ENCODE measurements at regions not wholly inside any gene's neighbourhood (a gene's known extent, or its start where the extent isn't known, plus 50 kb on each side); places are given as distances from the start of the nearest gene placed in this dataset.

DNA sequence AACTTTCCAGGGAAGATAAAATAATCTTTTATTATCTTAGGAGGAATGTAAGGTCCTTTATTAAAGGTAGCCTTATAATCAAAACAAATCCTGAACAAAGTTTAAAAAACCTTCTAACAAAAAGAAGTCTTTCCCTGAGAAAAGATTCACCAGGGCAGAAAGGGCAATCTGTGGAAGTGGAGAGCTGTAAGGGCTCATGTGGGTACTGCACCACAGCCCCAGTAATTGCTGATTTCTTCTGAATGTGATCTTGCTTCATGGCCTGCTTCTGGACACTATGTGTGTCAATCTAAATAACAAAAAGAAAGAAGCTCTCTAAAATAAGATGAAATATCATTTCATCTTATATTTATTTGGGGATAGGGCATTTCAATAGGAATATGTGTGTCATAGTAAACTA lies 1501.6 kb downstream of the OTOL1 start:
- DNase-seq (ENCODE audit: extremely low read depth, insufficient read length) = no peak
- H3K27me3 ChIP-seq (replicated peaks; ENCODE audit: control insufficient read depth, insufficient read depth, low read length) = no peaks in the 10 kb centered on the region
- no peak for TF ChIP-seq CTCF (IDR thresholded peaks at IDR 0.05; ENCODE audit: insufficient read depth, low read length, poor library complexity, severe bottlenecking)
- no peak overlapping the region for H3K4me3 ChIP-seq (replicated peaks; ENCODE audit: low read depth, low read length)
- no peaks in the 10 kb centered on the region for H3K36me3 ChIP-seq (ENCODE audit: control insufficient read depth, insufficient read depth, low read length)

- no peak for TF ChIP-seq CTCF (IDR thresholded peaks at IDR 0.05; ENCODE audit: insufficient read depth, low read length, poor library complexity, severe bottlenecking)
- no peaks in the 10 kb centered on the region for H3K36me3 ChIP-seq (ENCODE audit: control insufficient read depth, insufficient read depth, low read length)
- H3K4me3 ChIP-seq (replicated peaks; ENCODE audit: low read depth, low read length) = no peak overlapping the region
These were observed 1515.0 kb downstream of the OTOL1 start for GRCh38 chr3:163011596-163011995.

GRCh38 chr3:163016251-163016650 lies 1519.6 kb downstream of the OTOL1 start:
- H3K36me3 ChIP-seq (ENCODE audit: control insufficient read depth, insufficient read depth, low read length) = no peaks in the 10 kb centered on the region
- H3K4me3 ChIP-seq (replicated peaks; ENCODE audit: low read depth, low read length) = no peak overlapping the region
- no peak for DNase-seq (ENCODE audit: extremely low read depth, insufficient read length)
- H3K27me3 ChIP-seq (replicated peaks; ENCODE audit: control insufficient read depth, insufficient read depth, low read length) = no peaks in the 10 kb centered on the region
- TF ChIP-seq CTCF (IDR thresholded peaks at IDR 0.05; ENCODE audit: insufficient read depth, low read length, poor library complexity, severe bottlenecking) = no peak

More at GRCh38 chr3:163011596-163011995, 1515.0 kb downstream of the OTOL1 start:
- H3K27me3 ChIP-seq (replicated peaks; ENCODE audit: control insufficient read depth, insufficient read depth, low read length) = no peaks in the 10 kb centered on the region
- DNase-seq (ENCODE audit: extremely low read depth, insufficient read length) = no peak

DNA sequence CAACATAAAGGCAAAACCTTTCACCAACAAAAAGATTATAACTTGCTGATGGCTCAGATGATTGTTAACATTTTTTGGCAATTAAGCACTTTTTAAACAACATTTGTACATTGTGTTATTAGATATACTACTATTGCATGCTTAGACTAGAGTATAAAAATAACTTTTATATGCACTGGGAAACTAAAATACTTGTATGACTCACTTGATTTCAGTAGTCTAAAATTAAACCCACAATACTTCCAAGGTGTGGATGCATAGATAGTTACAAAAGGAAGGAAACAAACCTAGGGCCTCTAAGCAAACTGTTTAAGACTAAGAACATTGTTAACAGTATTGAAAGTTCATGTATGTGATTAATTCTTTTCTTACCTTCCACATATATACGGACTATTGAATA lies 1521.5 kb downstream of the OTOL1 start:
- TF ChIP-seq CTCF (IDR thresholded peaks at IDR 0.05; ENCODE audit: insufficient read depth, low read length, poor library complexity, severe bottlenecking) = no peak
- H3K4me3 ChIP-seq (replicated peaks; ENCODE audit: low read depth, low read length) = no peak overlapping the region
- H3K27me3 ChIP-seq (replicated peaks; ENCODE audit: control insufficient read depth, insufficient read depth, low read length) = no peaks in the 10 kb centered on the region
- DNase-seq (ENCODE audit: extremely low read depth, insufficient read length) = no peak
- H3K36me3 ChIP-seq (ENCODE audit: control insufficient read depth, insufficient read depth, low read length) = no peaks in the 10 kb centered on the region

DNA sequence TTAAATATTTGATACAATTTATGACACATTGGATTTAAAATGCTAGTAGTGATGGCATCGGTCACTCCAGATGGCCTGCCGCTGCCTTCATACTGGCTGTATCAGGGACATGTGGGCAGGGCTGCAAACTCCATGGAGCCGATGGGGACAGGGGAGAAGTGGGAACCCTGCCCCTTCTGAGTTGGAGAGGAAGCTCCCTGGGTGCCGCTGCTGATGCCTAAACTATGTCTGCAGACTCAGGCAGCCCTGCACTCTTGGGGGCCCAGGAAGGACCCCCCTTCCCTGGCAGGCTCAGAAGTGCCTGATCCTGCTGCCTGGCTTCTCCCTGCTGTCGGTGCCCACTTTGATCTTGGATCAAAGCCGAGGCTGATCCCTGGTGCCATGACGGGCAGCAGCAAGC lies 1522.1 kb downstream of the OTOL1 start:
- H3K36me3 ChIP-seq (ENCODE audit: control insufficient read depth, insufficient read depth, low read length) = no peaks in the 10 kb centered on the region
- no peak for DNase-seq (ENCODE audit: extremely low read depth, insufficient read length)
- no peaks in the 10 kb centered on the region for H3K27me3 ChIP-seq (replicated peaks; ENCODE audit: control insufficient read depth, insufficient read depth, low read length)
- no peak overlapping the region for H3K4me3 ChIP-seq (replicated peaks; ENCODE audit: low read depth, low read length)
- no peak for TF ChIP-seq CTCF (IDR thresholded peaks at IDR 0.05; ENCODE audit: insufficient read depth, low read length, poor library complexity, severe bottlenecking)

GRCh38 chr3:163019260-163019659 lies 1522.7 kb downstream of the OTOL1 start:
- Histone ChIP-seq H3K27me3 (replicated peaks; ENCODE audit: control insufficient read depth, insufficient read depth, low read length) (no peaks in the 10 kb centered on the region), H3K4me3 (replicated peaks; ENCODE audit: low read depth, low read length) (no peak overlapping the region), H3K36me3 (ENCODE audit: control insufficient read depth, insufficient read depth, low read length) (no peaks in the 10 kb centered on the region)
- DNase-seq (ENCODE audit: extremely low read depth, insufficient read length) = no peak
- no peak for TF ChIP-seq CTCF (IDR thresholded peaks at IDR 0.05; ENCODE audit: insufficient read depth, low read length, poor library complexity, severe bottlenecking)
